Loucy (cell line): ENCODE measurements at regions not wholly inside any gene's neighbourhood (a gene's known extent, or its start where the extent isn't known, plus 50 kb on each side); places are given as distances from the start of the nearest gene placed in this dataset.

Source experiments
- EZH2phosphoT487 ChIP-seq: fragments of 200-600 bp; IDR thresholded peaks from 2 replicates; pipeline ENCODE4 v1.6.1; 2018; ENCODE audit warnings: antibody characterized with exemption, mild to moderate bottlenecking, moderate library complexity, borderline replicate concordance
- TF ChIP-seq, protein P1 (sequence below): fragments of 200-600 bp; sonication (generic); conservative IDR thresholded peaks from 2 replicates; pipeline ENCODE4 v1.5.1; 2014; ENCODE audit warnings: mild to moderate bottlenecking, antibody characterized with exemption, low read length

DNA sequence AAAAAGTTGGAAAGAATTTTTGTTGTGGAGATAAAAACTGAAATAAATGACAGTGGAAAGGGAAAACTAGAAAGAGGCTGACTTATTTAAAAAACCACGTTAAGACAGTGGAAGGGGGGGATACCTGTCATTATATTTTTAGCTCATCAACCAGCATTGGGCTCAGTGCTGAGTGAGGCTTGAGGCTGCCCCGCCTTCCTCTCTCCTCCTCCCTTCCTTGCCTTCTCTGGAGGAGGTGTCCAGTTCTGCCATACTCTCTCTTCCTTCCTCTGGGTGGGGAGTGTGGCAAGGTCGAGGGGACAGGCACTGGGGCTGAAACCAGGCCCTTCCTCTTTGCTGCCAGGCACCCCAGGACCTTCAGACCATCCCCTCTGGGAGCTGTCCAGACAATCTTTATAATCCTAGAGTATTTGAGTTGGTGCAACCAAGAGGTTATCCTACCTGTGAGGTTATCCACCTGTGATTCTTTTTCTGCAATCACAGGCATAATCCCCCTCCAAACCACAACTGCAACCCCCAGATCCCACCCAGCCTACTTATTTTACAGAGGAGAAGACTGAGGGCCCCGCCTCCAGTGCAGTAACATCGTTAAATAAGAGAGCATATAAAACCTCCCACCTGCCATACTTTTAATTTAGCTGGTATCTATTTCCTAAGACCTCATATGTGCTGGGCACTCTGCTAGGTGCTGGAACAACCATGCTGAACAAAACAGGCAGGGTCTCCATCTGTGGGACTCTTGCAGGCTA, 578.5 kb downstream of the BUD13 start:
- TF ChIP-seq, protein P1, sequence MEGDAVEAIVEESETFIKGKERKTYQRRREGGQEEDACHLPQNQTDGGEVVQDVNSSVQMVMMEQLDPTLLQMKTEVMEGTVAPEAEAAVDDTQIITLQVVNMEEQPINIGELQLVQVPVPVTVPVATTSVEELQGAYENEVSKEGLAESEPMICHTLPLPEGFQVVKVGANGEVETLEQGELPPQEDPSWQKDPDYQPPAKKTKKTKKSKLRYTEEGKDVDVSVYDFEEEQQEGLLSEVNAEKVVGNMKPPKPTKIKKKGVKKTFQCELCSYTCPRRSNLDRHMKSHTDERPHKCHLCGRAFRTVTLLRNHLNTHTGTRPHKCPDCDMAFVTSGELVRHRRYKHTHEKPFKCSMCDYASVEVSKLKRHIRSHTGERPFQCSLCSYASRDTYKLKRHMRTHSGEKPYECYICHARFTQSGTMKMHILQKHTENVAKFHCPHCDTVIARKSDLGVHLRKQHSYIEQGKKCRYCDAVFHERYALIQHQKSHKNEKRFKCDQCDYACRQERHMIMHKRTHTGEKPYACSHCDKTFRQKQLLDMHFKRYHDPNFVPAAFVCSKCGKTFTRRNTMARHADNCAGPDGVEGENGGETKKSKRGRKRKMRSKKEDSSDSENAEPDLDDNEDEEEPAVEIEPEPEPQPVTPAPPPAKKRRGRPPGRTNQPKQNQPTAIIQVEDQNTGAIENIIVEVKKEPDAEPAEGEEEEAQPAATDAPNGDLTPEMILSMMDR: no peak
- no peak for TF ChIP-seq EZH2phosphoT487
